ENCODE measurements at regions not wholly inside any gene's neighbourhood (a gene's known extent, or its start where the extent isn't known, plus 50 kb on each side); places are given as distances from the start of the nearest gene placed in this dataset.

GRCh38 chr16:6356911-6357310, 975.7 kb upstream of the RBFOX1 start:
- Histone ChIP-seq H2BK120ac (ENCODE audit: low read depth, low read length) (no peak overlapping the region), H4K91ac (ENCODE audit: insufficient read depth, low read depth, low read length) (no peak overlapping the region), H3K9me1 (ENCODE audit: insufficient read depth, low read length) (no peaks in the 10 kb centered on the region), H2BK15ac (ENCODE audit: low read depth, low read length) (no peak overlapping the region), H3K36me3 (ENCODE audit: control insufficient read depth, insufficient read depth, low read length) (no peaks in the 10 kb centered on the region), H3K4me1 (ENCODE audit: control insufficient read depth, insufficient read depth, low read length) (no peaks in the 10 kb centered on the region), H2AFZ (replicated peaks; ENCODE audit: low read length, poor library complexity) (no peak overlapping the region), H3K23ac (ENCODE audit: low read depth, low read length) (no peak overlapping the region), H3K14ac (replicated peaks; ENCODE audit: low read depth, low read length) (no peak overlapping the region), H3K4me2 (ENCODE audit: low read depth, low read length) (no peak overlapping the region), H3K79me1 (ENCODE audit: low read depth in 1 of 2, low read length in 2 of 2) (no peaks in the 10 kb centered on the region), H3K27ac (ENCODE audit: insufficient read depth, low read length) (no peak overlapping the region), H4K20me1 (ENCODE audit: insufficient read depth, low read length) (no peaks in the 10 kb centered on the region), H3K9ac (ENCODE audit: low read depth, low read length) (no peak overlapping the region), H3K9me3 (ENCODE audit: control insufficient read depth, insufficient read depth, low read length) (peaks cover 10% of the 10 kb centered on the region), H4K5ac (ENCODE audit: low read depth, low read length) (no peak overlapping the region), H3K4ac (ENCODE audit: low read depth, low read length) (no peak overlapping the region), H2AK5ac (ENCODE audit: low read depth, low read length) (no peak overlapping the region), H2BK20ac (ENCODE audit: low read depth, low read length) (no peak overlapping the region), H4K8ac (ENCODE audit: low read depth in 2 of 2, low read length in 2 of 2) (no peak overlapping the region), H3K27me3 (ENCODE audit: control insufficient read depth, insufficient read depth, low read length) (no peaks in the 10 kb centered on the region), H3K4me3 (ENCODE audit: insufficient read depth, low read depth, low read length) (no peak overlapping the region), H3K56ac (ENCODE audit: extremely low read depth, insufficient read depth, low read length) (no peak overlapping the region), H2AK9ac (replicated peaks; ENCODE audit: low read depth, low read length, poor library complexity) (no peak overlapping the region), H3K18ac (ENCODE audit: low read depth, low read length) (no peak overlapping the region), H2BK5ac (ENCODE audit: low read depth, low read length, poor library complexity, severe bottlenecking) (no peak overlapping the region)
- POLR2A ChIA-PET (ENCODE audit: unreplicated experiment): no interaction called here
- BruUV-seq (replicated peaks): no TSS peak
- intact Hi-C loops (cut with micrococcal nuclease) (no loop called here), dilution Hi-C loops (cut with HindIII; ENCODE audit: low sequenced_read_pairs, unreplicated experiment) (no loop called here), in situ Hi-C loops (cut with MboI; ENCODE audit: low sequenced_read_pairs) (no loop called here)
- no peak for TF ChIP-seq RCOR1 (IDR thresholded peaks at IDR 0.05; ENCODE audit: insufficient replicate concordance, low read length)
- no peak for TF ChIP-seq POLR2A (IDR thresholded peaks at IDR 0.05; ENCODE audit: low read depth, low read length)
- no peak for TF ChIP-seq ELK1 (IDR thresholded peaks at IDR 0.05; ENCODE audit: borderline replicate concordance, low read depth, low read length)
- no peak for TF ChIP-seq CHD1 (IDR thresholded peaks at IDR 0.05; ENCODE audit: low read depth, low read length)
- no peak for TF ChIP-seq MAZ (IDR thresholded peaks at IDR 0.05; ENCODE audit: borderline replicate concordance, low read depth, low read length)
- no peak for TF ChIP-seq FOS (IDR thresholded peaks at IDR 0.05; ENCODE audit: low read depth, low read length)
- TF ChIP-seq RAD21 (IDR thresholded peaks at IDR 0.05; ENCODE audit: low read length): no peak
- no peak for TF ChIP-seq NFE2L2 (IDR thresholded peaks at IDR 0.05; ENCODE audit: low read depth, low read length)
- TF ChIP-seq MXI1 (IDR thresholded peaks at IDR 0.05; ENCODE audit: borderline replicate concordance, low read depth, low read length): no peak
- no peak for TF ChIP-seq CTCF (conservative IDR thresholded peaks at IDR 0.05; ENCODE audit: low read depth, low read length)
- TF ChIP-seq SMC3 (IDR thresholded peaks at IDR 0.05; ENCODE audit: low read depth, low read length): no peak
- no peak for TF ChIP-seq USF2 (IDR thresholded peaks at IDR 0.05; ENCODE audit: low read depth, low read length)
- no peak for TF ChIP-seq RFX5 (IDR thresholded peaks at IDR 0.05; ENCODE audit: low read depth, low read length)
- no peak for TF ChIP-seq MAFK (IDR thresholded peaks at IDR 0.05; ENCODE audit: low read depth, low read length)
- TF ChIP-seq CEBPB (IDR thresholded peaks at IDR 0.05; ENCODE audit: low read depth, low read length): no peak
- TF ChIP-seq BHLHE40 (IDR thresholded peaks at IDR 0.05; ENCODE audit: low read depth, low read length): no peak
- 0% methylated on average over 2 of the region's 7 CpGs; no CpG with 5 or more reads in 1 of the 2 experiments for WGBS, 2 experiments (ENCODE audit: extremely low coverage in 2 of 2, insufficient read length in 1 of 2)
- ATAC-seq (ENCODE audit: low read depth) (no peak), DNase-seq (no peak)
- CTCF ChIA-PET: no interaction called here
